IPS DF 4.7 (cell line): ENCODE measurements at regions not wholly inside any gene's neighbourhood (a gene's known extent, or its start where the extent isn't known, plus 50 kb on each side); places are given as distances from the start of the nearest gene placed in this dataset.
"Not testable (repeated sequence)": the region's sequence is repeated elsewhere in the genome, so short reads cannot be mapped to it uniquely, and the experiment has no call there.

Source experiments
- DNase-seq: peaks from one replicate; pipeline ENCODE4 v3.0.0-alpha.2; 2013; ENCODE audit warnings: low spot score; ENCODE audit errors: extremely low read depth

DNA sequence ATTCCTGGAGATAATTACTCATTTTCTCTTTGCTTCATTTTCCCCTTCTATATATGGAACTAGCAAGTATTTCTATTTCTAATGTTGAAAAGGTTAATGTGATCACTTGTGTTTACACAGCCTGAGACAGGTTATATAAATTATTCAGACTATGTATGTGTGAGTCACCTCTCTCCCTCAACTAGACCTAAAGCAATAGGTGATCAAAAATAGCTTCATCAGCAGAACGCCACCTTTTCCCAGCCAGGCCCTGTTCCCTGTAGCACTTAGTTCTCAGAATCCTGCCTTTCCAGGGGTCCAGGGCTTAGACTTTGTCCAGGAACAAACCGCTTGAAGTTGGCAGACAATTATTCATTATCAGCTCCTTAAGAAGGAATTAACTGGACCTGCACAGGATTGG lies 125.3 kb upstream of the EXOC2 start:
- DNase-seq = no peak

DNA sequence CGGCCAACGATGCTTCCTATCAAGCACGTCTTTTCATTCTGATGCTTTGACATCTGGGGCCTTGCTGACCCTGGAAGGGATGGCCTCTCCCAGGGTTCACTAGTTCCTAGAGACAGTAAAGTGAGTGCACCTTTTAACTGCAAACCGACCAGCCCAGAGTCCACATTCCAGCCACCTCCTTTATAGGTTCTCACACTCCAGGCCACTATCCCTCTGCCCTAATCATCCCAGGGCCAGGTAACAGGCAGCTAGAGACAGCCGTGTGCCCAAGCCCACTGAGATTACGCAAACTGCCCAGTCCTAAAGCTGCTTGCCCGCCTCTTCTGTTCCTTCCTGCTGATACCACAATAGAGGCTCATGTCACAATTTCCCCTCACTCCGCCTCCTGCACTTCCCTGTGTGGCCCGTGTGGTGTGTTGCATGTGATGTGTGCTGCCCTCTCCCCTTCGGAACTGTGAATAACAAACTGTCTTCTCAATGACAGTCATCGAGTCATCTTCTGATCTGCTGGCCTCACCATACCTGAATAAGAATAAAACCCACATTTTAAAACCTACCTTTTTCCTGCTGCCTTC lies 123.7 kb upstream of the EXOC2 start:
- no peak for DNase-seq

DNA sequence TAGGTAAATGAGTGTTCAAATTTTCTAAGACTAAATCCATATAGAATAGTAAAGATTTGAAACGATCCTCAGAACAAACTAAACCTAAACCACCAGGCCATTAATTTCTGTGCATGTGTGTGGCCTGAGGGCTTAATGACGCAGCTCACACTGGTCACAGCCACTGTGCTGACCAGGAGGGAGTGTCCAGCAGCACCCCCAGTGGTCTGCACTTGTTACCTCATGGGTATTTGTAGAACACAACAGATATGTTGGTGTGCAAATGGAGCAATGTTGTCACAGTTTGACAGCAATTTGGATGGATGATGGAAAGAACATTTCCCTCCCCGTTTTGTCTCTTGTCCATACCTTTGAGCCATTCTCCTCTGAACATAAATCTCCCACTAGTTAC lies 122.4 kb upstream of the EXOC2 start:
- DNase-seq = no peak

DNA sequence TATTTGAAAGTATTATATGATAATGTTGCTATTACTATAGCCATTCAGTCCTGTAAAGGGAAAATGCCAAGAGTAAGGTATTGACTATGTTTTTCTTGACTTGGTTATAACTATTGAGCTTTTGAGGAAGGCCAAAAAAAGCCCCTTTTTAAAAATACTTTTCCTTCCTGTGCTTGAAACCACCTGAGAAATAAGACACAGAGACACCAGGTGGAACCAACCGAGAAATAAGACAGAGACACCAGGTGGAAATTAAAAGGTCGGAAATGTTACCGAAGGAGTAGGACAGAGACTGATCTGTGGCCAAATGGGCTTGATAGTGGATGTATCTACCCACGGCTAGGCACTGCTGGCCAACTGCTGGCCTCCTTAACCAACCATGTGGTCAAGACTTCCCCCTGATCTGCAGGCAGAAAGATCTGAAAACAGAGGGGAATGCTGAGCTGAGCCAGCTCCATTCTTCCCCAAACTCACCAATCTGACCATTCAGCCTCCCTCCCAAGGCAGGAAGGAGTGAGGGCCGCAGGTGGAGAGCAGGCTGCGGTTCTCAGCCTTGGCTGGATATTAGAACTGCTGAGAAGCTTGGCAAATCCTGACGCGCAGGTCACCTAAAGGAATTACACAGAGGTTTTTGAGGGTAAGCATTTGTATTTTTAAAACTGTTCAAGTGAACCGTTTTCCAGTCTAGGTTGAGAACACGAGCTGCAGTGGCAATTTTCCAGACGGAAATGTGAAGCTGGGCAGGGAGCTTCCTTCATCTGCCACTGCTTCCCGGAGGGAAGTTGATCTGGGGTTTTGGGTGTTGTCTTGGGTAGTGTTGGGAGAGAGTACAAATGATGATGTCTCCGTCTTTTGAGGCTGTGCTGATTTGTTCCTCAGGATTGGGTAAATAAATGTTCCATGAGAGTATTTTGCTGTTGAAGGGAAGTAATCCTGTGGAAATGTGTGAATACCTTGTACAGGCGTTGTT lies 121.7 kb upstream of the EXOC2 start:
- DNase-seq = no peak

DNA sequence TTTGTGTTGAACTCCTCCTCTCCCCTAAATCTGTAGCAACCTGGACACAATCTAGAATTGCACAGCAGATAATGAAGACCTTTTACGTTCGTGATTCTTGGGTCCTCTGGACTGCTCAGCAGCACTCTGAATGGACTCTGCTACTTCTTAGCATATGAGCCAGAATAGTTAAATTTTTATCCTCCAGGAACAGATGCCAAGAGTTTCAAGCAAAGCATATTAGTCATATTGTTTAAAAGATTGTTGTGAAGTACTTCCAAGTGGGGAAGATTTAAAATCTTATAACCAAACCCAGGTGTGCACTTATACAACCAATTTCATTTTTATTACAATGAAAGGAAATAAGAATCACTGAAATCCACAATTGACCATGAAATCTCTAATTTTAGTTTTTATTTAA lies 118.9 kb upstream of the EXOC2 start:
- no peak for DNase-seq

DNA sequence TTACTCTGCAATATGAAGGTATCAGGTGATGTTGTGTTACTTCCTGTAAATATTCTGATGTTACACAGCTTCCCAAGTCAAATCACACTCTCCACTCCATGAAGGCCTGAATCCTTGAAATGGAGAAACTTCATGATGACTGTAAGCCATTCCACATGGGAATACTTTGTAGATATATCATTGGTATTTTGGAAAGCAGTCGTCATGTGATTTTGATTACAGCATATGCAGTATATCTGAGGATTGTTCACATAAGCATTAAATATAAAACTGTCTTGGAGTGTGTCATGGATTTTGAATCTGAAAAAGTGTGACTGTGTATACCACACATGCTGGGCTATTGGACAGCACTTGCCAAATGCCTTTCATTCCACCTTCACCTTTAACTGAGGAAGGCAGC lies 118.3 kb upstream of the EXOC2 start:
- no peak for DNase-seq

DNA sequence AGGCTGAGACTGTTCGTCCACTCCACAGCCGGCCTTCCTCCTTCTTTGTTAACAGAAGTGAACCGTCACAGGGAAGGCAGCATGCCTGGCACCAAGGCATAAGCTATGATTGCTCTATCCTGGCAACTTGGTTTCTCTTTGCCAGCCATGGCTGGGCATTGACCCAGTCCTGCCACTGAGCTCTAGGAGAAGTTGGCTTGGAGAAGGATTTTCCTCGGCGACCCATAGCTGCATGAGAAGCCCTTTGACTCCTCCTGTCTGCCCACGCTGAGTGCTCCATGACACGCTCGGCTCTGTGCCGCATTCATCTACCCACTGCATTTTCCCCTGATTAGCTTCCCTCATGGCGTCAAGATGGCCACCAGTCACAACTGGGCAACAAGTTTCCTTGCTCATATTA lies 111.8 kb upstream of the EXOC2 start:
- DNase-seq = no peak

DNA sequence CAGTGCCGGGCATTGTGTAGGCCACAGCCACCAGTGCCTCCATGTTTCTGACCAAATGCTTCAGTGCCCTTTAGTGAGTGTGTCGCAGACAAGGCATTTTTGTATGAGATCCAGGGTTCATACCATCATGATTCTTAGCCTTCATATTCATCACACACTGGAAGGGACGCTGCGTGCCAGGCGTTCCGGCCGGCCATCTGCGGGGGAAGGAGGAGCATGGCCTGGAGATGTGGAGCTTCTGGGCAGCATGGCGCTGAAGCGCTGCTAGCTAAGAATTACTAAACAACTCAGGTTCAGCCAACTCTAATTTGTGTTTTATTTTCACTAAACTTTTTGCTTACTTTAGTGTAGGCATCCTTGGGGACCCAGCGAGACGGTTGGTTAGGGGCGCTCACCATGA lies 111.4 kb upstream of the EXOC2 start:
- no peak for DNase-seq

DNA sequence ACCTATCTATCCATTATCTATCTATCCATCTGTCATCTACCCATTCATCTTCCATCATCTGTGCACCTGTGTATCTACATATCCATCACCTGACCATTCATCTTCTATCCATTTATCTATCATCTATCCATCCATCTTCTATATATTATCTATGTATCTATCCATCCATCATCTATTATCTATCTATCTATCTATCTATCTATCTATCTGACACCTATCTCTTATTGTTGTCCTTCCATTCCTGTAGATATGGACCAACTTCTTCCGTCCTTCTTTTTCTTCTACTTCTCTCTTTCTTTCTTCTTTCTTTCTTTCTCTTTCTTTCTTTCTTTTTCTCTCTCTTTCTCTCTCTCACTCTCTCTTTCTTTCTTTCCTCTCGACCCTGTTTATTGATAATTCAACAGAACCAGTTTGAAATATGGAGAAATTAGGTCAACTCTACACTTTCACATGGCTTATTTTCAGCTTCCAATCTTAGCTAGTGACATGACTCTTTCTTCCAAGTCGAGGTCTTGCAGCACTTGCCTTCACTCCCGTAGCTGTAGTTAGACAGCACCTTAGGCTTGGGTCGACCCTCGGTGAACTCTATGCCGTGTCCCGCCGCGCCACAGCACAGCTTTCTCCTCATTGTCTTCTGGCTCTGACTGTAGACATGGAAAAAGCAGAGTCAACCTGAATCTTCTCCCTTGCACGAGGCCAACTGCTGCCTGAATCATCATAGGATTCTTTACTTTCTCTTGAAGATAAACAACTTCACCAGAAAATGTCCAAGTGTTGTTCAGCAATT lies 110.4 kb upstream of the EXOC2 start:
- DNase-seq = no peak

DNA sequence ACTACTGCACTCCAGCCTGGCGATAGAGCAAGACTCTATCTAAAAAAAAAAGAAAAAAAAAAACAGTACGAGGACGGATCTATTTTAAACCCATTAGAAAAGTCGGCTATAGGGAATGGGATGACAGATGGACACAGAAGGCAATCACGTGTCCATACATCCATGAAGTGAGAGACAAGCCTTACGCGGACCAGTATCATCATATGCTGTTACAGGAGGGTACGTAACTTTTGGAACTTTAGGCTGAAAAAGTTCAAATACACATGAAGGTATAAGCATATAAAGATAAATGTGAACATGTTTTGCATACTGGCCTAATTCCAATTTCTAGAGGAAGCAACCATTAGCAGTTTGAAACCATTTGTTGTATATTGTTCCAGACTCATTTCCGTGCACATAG lies 109.8 kb upstream of the EXOC2 start:
- no peak for DNase-seq

DNA sequence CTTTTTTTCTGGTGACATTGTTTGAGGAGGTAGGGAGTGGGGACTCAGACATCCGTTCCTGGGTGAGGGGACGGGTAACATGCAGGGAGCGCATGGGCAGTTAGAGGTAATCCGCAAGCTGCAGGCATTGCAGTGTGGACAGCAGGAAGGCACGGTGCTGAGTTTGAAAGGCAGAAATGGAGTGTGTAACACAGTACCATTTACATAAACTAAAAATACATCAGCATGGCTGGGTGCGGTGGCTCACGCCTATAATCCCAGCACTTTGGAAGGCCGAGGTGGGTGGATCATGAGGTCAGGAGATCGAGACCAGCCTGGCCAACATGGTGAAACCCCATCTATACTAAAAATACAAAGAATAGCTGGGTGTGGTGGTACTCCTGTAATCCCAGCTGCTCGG lies 109.3 kb upstream of the EXOC2 start:
- not testable (repeated sequence) for DNase-seq

DNA sequence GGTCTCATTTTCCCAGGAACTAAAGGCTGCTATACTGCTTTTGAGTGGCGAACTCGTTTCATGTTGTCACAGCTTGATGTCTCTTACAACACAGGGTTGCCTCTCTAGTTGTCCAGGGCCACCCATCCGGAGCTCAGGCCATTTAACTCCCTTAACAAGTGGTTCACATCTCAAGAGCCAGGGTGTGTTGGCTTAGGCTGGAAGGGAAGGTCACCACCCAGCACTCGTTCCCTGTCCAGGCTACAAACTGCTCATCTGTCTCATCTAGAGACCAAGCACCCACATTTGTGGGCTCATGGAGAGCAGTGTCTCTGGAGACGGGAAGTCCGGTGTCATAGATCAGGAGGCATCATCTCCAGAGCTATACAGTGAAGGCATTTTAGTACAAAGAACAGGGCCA lies 106.8 kb upstream of the EXOC2 start:
- no peak for DNase-seq

DNA sequence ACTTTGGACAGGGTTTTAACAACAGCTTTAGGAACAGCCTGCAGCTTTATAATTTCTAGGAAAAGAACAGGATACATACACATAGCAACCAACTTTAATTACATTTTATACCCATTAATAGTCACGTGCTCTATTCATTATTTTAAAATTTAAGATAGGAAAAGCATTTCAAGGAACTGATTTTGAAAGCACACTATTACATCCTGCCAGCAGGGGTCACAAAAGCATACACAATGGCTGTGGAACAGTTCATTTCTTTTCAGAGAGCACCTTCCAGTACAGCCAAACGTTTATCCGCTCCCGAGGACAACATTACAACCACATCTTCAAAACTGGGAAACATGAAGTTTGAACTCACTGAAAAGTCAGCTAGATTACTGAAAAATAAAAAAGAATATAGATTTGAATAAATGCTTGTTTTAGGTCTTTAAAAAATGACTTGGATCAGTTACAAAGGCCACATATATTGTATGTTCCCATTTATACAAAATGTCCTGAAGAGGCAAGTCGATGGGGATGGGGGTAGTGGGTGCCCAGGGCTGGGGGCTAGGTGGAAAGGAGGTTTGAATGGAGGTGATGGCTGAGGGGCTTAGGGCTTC lies 104.6 kb upstream of the EXOC2 start:
- no peak for DNase-seq

DNA sequence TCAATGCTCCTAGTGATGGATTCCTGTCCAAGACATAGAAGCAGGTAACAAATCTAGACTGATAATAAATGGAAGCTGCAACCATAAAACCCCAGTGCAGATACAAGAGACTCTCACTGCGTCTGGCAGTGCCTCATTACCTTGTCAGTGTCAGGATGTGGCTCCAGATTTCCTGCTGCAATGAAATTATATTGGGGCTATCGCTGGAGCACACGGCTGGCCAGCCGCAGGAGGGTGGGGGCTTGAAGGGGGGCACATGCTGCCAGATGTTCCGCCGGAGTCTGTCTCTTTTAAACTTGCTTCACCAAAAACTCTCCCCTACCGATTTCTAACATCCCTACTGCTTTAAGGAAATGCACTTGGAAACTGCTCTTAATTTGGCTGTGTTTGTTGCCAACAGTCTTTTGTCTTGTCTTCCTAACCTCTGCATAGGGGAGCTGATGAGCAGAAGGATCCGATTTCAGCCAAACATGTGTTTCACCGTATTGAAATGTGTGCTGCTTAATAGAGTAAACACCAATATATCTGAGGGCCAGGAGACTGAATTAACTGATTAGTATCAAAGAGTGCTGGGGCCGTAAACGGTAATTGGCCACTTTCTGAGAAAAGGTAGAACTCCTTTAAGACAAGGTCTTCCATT lies 102.2 kb upstream of the EXOC2 start:
- DNase-seq = no peak

DNA sequence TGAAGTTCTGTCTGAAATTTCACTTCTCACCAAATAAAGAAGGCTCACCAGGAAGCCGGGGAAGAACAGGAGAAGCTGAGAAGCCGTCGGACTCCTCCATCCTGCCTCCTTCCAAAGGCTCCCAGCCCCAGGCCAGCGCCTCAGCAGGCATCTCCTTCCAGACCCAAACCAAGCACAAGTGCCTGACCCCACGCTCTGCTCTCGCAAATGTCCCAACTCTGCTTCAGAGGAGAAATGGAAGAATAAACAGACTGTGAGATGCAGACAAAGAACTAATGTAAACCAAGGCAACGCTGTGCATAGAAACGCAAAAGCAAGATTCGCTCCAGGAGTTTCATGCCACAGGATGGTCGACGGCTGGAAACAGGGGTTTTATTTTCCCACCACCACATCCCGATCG lies 100.3 kb upstream of the EXOC2 start:
- DNase-seq = no peak

DNA sequence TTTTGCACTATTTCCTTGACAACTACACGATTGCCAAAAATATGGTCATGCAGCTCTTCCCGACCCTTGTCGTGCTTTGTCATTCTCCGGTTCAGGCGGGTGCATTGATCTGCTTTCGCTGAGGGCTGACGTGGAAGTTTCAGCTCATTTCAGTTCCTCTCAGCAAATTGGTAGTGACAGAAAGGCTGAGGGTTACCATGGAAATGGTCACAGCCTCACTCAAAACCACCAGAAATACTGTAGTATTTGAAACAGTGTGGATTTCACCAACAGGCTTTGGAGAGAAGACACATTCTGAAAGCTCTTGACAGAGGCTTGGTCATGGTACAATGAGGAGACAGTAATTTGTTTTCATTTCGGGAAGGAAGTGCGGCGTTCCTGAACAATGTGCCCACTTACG lies 99.7 kb upstream of the EXOC2 start:
- no peak for DNase-seq

DNA sequence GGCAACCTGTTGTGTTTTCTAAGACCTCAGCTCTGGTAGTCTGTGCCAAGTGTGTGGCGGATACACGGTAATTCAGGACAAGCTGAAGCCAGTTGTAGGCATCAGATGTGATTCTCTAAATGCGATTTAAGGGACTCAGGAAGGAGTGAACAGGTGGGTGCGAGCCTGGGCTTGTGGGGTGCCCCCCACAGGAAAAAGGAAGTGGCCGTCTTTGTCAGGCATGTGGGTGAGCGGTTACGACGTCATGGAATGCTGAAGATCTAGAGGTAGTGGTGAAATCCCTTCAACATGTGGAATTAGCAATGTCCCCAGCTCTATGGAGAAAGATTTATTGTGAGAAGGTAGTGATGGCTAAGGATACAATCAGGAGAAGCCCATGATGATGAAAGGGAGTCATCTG lies 95.1 kb upstream of the EXOC2 start:
- DNase-seq = no peak

DNA sequence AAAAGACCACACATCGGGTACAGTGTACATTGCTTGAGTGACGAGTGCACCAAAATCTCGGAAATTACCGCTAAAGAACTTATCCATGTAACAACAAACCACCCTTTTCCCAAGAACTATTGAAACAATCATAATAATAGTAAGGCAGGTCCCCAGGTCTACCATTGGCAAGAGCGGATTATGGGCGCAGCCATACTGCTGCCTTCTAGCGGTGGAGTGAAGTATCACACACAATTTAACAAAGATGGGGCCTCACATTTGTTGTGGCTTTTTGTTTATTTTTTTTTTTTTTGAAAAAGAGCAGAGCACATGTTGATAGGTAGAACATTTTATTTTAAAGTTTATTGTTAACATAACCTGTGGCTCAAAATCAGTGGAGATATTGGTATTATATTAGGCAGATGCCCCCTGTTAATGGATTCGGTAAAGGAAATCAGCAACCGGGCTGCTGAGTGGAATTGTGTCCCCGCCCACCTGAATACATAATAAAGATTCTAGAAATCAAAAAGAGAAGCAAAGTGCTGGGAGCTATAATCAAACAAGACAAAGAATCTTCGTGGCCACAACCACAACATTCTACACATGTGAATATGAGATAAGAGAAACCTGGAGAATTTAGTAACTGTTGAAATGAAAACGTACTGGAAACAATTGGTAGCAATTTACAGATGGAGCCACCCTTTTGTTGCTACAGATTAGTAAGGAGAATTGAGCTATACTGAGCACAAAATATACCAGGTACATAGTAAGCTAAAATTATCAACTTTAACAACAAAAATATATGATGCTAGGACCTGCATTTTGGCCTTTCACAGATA lies 94.2 kb upstream of the EXOC2 start:
- DNase-seq = no peak

DNA sequence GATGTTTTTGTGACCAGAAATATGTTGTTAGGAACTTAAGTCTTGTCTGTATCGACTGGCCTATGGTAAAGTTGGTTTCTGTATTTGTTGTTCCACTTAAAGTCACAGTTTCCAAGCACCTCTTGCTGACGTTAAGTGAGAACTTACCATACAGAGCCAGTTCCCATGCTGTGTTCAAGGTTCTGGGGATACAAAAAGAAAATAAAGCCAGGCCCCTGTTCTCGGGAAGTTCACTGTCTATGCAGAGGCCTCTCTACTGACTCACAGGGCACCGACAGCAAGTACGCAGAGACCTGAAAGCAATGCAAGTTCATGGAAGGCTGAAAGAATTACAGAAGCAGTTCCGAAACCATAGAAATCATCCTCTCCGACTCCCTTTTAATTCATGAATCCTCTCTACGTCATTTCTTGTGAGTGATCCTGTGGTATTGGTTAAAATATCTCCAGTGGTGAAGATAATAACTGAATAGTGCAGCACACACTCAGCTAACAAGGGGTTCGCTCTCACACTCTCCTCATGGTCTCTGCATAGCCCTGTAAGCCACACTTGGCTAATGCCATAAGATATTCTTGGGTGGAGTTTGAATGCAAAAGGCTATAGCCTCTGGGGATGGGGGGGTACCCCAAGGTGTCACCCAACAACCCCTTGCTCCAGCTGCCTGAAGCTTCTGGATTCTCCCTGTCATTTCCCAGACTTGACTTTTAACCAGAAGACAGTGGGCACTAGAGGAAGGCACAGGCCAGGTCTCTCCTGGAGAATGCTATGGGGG lies 91.2 kb upstream of the EXOC2 start:
- no peak for DNase-seq

DNA sequence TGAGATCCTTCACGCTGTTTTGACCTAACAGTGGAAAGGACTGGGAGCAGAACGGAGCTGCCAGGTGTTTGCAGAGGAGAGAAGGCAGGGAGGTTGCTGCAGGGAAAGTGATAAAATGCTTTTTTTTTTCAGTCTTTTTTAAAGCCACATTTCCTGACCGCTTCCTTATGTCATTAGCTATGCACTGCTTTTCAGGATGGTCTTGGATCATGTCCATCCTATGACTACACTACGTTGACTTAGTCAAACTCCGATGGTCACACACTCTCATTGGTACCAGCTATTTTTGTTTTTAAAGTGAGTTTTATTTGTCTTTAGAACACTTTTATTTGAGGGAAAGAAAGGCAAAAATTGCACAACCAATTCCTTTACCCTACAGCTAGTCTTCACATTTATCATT lies 89.2 kb upstream of the EXOC2 start:
- DNase-seq = no peak
